A673 (cell line): ENCODE measurements at regions not wholly inside any gene's neighbourhood (a gene's known extent, or its start where the extent isn't known, plus 50 kb on each side); places are given as distances from the start of the nearest gene placed in this dataset.

ENCODE experiments used
- EZH2 ChIP-seq: fragments of 200-600 bp; sonication (generic); IDR thresholded peaks from 2 replicates; pipeline ENCODE4 v1.6.1; 2017; ENCODE audit warnings: borderline replicate concordance, low read depth, mild to moderate bottlenecking, mixed read lengths, antibody characterized with exemption, low read length; ENCODE audit not compliant: poor library complexity, severe bottlenecking
- TF ChIP-seq, protein P1 (sequence below): fragments of 300-800, 200-600 bp; sonication (generic); conservative IDR thresholded peaks from 2 replicates; pipeline ENCODE4 v1.5.1; 2017; ENCODE audit warnings: low read depth, mild to moderate bottlenecking, antibody characterized with exemption, low read length, moderate library complexity, mixed read lengths

GRCh38 chr1:91123773-91124172, 101.9 kb upstream of the ZNF644 start:
- no peak for TF ChIP-seq EZH2
- TF ChIP-seq, protein P1, sequence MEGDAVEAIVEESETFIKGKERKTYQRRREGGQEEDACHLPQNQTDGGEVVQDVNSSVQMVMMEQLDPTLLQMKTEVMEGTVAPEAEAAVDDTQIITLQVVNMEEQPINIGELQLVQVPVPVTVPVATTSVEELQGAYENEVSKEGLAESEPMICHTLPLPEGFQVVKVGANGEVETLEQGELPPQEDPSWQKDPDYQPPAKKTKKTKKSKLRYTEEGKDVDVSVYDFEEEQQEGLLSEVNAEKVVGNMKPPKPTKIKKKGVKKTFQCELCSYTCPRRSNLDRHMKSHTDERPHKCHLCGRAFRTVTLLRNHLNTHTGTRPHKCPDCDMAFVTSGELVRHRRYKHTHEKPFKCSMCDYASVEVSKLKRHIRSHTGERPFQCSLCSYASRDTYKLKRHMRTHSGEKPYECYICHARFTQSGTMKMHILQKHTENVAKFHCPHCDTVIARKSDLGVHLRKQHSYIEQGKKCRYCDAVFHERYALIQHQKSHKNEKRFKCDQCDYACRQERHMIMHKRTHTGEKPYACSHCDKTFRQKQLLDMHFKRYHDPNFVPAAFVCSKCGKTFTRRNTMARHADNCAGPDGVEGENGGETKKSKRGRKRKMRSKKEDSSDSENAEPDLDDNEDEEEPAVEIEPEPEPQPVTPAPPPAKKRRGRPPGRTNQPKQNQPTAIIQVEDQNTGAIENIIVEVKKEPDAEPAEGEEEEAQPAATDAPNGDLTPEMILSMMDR: no peak
